Left ventricle myocardium inferior (tissue), 1 donor: ENCODE measurements at regions not wholly inside any gene's neighbourhood (a gene's known extent, or its start where the extent isn't known, plus 50 kb on each side); places are given as distances from the start of the nearest gene placed in this dataset.

Source experiments
- DNase-seq: peaks from one replicate; pipeline ENCODE4 v3.0.0-alpha.2; 2020
- H3K27ac ChIP-seq: fragments of 200-600 bp; replicated peaks from 2 replicates; pipeline ENCODE4 v1.8.0; 2021
- H3K27me3 ChIP-seq: fragments of 200-600 bp; 2 replicates; pipeline ENCODE4 v1.8.0; 2021; ENCODE audit warnings: low read depth
- H3K36me3 ChIP-seq: fragments of 200-600 bp; 2 replicates; pipeline ENCODE4 v1.8.0; 2021
- H3K4me1 ChIP-seq: fragments of 200-600 bp; 2 replicates; pipeline ENCODE4 v1.8.0; 2021
- H3K4me3 ChIP-seq: fragments of 200-600 bp; 2 replicates; pipeline ENCODE4 v1.8.0; 2021; ENCODE audit warnings: mild to moderate bottlenecking, moderate library complexity
- H3K9me3 ChIP-seq: fragments of 200-600 bp; replicated peaks from 2 replicates; pipeline ENCODE4 v1.8.0; 2021
- intact Hi-C: fragments of 100-400 bp; cut with micrococcal nuclease; formaldehyde crosslinking; loops from one replicate; pipeline ENCODE4 v1.11.0; 2022
- TF ChIP-seq, protein P1 (sequence below): fragments of 200-600 bp; IDR thresholded peaks from 2 replicates; pipeline ENCODE4 v1.8.0; 2021; ENCODE audit warnings: antibody characterized with exemption, mild to moderate bottlenecking, borderline replicate concordance
- donor health status: DM: no; HTN: yes; CAD: no; lungs with severe emphysema.

DNA sequence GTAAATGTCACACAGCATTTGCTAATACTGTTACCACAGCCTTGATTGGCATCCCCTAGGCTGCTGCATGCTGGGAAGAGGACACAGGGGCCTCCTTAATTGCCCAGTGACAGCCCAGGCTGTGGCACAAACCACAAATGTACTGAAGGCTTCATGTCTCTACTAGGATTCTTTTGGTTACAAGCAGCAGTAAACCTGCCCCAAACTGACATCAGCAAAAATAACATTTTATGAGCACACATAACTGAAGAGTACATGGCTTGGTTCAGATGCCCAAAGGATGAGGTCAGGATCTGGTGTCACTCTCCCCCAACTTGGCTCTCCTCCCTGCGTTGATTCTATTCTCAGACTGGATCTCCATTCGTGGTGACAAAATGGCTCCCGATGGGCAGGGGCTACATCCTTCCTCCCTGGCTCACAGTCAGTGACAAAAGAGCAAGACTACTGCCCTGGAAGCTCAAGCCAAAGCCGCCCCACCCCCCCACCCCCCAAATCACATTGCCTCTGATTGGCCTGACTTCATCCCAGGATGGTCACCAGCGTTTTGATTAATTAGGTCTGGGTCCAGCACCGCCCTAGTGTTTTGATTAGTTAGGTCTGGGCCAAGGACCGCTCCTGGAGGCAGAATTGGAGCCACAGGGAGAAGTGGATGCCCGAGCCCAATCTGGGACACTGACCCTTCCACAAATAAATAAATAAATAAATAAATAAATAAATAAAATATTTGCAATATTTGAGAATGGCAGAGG is 180.5 kb upstream of the RBPJ start:
- no peaks in the 10 kb centered on the region for H3K27me3 ChIP-seq
- intact Hi-C loops, result no loop called here
- no peaks in the 10 kb centered on the region for H3K9me3 ChIP-seq
- no peaks in the 10 kb centered on the region for H3K36me3 ChIP-seq
- TF ChIP-seq, protein P1, sequence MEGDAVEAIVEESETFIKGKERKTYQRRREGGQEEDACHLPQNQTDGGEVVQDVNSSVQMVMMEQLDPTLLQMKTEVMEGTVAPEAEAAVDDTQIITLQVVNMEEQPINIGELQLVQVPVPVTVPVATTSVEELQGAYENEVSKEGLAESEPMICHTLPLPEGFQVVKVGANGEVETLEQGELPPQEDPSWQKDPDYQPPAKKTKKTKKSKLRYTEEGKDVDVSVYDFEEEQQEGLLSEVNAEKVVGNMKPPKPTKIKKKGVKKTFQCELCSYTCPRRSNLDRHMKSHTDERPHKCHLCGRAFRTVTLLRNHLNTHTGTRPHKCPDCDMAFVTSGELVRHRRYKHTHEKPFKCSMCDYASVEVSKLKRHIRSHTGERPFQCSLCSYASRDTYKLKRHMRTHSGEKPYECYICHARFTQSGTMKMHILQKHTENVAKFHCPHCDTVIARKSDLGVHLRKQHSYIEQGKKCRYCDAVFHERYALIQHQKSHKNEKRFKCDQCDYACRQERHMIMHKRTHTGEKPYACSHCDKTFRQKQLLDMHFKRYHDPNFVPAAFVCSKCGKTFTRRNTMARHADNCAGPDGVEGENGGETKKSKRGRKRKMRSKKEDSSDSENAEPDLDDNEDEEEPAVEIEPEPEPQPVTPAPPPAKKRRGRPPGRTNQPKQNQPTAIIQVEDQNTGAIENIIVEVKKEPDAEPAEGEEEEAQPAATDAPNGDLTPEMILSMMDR, result no peak
- no peak for DNase-seq
- H3K4me3 ChIP-seq, result no peak overlapping the region
- H3K4me1 ChIP-seq, result no peaks in the 10 kb centered on the region
- peak overlapping the region; percentile 57 for H3K27ac ChIP-seq

DNA sequence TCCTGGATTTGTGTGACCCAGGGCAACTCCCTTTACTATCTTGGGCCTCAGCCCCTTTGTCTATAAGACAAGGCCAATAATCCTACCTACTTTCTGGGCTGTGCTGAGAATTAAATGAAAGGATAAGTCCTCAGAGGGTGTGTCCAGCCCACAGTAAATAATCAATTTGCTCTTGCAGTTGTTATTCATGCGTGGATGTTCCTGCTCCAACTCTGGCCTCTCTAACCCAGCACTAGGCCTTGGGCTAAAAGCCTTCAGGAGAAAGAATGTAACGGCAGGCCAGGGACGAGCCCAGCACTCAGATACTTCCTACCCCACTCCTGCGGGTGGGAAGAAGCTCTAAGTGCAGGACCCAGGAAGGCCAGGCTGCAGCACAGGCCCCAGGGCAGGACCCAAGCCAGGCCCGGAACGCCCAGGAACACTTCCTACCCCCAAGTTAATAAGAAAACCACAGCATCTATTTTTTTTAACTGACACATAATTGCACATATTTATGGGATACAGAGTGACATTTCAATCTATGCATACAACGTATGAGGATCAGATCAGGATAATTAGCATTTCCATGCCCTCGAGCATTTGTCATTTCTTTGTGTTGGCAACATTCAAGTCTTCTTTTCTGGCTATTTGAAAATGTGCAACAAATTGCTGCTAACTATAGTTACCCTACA is 179.6 kb upstream of the RBPJ start:
- no peaks in the 10 kb centered on the region for H3K4me1 ChIP-seq

DNA sequence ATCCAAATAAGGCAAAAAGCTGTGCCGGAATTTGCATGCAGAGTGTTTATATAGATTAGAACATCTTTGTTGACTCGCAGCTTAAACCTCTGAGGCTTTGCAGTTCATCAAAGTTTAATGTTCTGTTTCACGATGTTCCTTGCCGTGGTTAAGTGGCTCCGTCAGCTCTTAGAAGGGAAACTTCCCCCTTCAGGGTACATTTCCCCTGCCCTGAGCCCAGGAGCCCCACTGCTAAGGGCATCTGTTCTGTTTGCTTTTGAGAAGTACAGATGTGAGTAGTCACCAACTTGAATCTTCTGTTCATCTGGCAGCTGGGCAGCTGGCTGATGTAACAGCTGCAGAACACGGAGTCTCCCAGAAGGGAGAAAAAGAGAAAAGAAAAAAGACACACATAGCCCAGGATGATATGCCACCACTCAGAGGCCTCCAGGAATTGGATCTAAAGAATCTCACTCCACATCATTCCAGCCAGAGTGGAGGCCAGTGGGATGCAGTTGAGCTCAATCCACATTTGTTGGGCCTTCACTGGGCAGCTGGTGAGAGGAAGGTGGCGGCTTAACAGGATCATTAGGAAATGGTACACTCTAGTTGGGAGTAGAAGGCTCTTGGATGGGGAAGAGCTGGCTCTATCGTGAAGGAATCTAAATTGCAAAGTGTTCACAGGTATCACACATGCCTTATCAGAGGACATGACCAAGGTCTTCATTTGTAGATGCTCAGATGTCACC is 178.7 kb upstream of the RBPJ start:
- Histone ChIP-seq H3K9me3 (no peaks in the 10 kb centered on the region), H3K36me3 (no peaks in the 10 kb centered on the region), H3K27ac (peak overlapping the region; percentile 57), H3K4me1 (no peaks in the 10 kb centered on the region), H3K4me3 (no peak overlapping the region), H3K27me3 (no peaks in the 10 kb centered on the region)
- intact Hi-C loops, result no loop called here
- TF ChIP-seq, protein P1, result no peak
- DNase-seq, result peak; percentile 38

More for the DNA sequence above, 179.6 kb upstream of the RBPJ start:
- DNase-seq, result peak; percentile 28
- H3K27ac ChIP-seq, result peak overlapping the region; percentile 57
- intact Hi-C loops, result no loop called here
- no peak overlapping the region for H3K4me3 ChIP-seq
- no peaks in the 10 kb centered on the region for H3K27me3 ChIP-seq
- H3K36me3 ChIP-seq, result no peaks in the 10 kb centered on the region
- H3K9me3 ChIP-seq, result no peaks in the 10 kb centered on the region
- TF ChIP-seq, protein P1, result no peak

DNA sequence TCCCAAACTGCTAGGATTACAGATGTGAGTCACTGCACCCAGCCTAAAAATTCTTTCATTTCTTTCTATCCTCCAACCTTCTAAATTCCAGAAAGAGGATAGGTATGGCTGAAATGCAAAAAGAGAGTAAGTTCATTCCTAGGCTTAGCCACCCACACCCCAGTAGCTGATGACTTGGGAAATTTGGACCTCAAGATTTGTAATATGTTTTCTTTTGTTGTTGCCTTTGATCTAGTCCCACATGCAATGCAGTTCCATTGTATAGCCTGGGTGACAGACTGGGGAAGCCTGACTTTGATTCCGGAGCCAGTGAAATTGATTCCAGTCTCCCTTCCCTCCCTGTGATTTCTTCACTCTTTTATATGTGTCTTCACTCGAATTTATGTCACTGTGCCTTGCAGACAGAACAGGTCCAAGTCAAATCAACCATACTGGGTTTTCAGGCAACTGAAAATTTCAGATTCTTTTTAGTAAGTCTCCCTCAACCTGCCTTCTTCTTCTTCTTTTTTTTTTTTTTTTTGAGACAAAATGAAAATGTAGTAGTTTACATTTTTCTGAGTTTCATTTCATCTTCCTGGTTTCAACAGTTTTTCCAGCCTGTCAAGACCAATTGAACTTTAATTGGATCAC is 176.2 kb upstream of the RBPJ start:
- no peak overlapping the region for H3K4me3 ChIP-seq
- H3K27ac ChIP-seq, result peak overlapping the region; percentile 16
- no peaks in the 10 kb centered on the region for H3K9me3 ChIP-seq
- H3K27me3 ChIP-seq, result no peaks in the 10 kb centered on the region
- H3K4me1 ChIP-seq, result no peaks in the 10 kb centered on the region
- intact Hi-C loops, result no loop called here
- TF ChIP-seq, protein P1, result no peak
- H3K36me3 ChIP-seq, result no peaks in the 10 kb centered on the region
- no peak for DNase-seq

DNA sequence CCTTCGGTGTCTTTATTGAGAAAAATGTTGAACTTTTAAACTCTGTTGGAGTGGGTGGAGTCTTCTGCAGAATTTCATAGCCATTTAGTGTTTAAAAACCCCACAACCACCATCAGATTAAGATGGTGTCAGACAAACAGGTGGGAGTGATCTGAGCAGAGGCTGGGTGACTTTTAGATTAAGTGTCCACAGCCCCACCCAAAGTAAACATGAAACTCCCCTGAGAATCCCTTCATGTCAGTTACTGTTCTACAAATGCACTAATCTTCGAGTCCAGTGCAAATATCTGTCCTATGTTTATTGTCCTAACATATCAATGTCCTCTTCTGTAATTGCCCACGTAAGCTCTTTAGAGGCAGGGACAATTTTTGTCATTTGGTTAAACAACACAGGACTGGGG is 175.6 kb upstream of the RBPJ start:
- no peaks in the 10 kb centered on the region for H3K4me1 ChIP-seq
- TF ChIP-seq, protein P1, result no peak
- intact Hi-C loops, result no loop called here
- DNase-seq, result no peak
- H3K27me3 ChIP-seq, result peaks cover 2% of the 10 kb centered on the region
- H3K36me3 ChIP-seq, result no peaks in the 10 kb centered on the region
- no peaks in the 10 kb centered on the region for H3K9me3 ChIP-seq
- no peak overlapping the region for H3K4me3 ChIP-seq
- peak overlapping the region; percentile 12 for H3K27ac ChIP-seq
